GM19455 (cell line): ENCODE measurements at regions not wholly inside any gene's neighbourhood (a gene's known extent, or its start where the extent isn't known, plus 50 kb on each side); places are given as distances from the start of the nearest gene placed in this dataset.

Experiments used
- ATAC-seq: cut with Tn5 transposase; IDR thresholded peaks from one replicate; pipeline ENCODE4 v1.9.1; 2021; ENCODE audit not compliant: unreplicated experiment

DNA sequence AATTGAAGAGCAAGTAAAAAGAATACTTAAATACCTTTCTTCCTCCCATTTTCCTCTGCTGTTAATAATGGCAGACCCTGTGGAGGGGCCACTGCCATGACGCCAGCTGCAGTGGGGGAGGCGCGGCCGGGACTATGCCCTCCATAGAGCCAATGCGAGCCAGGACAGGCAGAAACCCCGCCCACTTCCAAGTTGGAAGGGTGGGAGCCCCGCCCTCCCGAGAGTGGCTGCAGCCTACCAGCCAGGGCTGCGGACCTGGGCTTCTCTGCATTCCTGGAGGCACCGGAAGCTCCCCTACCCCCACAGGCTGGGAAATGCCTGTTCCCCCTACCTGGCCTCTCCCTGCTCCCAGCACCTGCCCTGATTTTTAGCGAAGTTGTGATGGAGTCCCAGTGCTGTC lies 439.4 kb upstream of the CDH19 start:
- ATAC-seq, result no peak

DNA sequence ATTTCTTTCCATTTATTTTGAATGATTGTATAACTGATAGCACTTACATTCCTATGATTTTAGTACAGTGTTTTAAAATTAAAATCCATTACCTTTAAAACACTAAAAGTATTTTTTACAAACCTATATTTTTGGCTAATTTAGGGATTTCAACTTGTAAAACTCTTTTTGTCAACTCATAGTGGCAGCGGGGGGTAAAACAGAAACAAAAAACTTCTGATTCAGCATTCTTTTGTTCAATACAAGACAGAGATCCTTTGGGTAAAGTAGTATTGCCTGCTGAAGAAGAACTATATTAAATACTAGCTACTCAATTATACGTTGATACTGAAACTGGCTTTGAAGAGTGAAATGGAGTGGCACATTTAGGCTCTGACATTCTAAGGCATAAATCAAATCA lies 437.4 kb upstream of the CDH19 start:
- ATAC-seq, result no peak

DNA sequence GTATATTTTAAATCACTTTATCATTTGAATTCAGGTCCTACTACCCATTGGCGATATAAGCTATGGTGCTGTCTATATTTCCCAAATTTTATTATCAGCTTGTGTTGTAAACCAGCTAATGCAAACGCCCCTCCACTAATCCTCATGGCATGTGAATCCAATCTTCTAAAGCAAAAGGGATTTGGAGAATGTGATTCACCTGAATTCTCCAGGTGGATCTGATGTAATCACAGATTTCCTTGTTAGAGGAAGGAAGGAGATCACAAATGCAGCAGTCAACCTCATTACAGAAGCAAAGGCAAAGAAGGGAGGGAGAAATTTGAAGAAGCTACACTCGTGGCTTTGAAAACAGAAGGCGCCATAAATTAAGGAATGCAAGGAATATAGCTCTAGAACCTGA lies 431.1 kb upstream of the CDH19 start:
- ATAC-seq, result no peak

DNA sequence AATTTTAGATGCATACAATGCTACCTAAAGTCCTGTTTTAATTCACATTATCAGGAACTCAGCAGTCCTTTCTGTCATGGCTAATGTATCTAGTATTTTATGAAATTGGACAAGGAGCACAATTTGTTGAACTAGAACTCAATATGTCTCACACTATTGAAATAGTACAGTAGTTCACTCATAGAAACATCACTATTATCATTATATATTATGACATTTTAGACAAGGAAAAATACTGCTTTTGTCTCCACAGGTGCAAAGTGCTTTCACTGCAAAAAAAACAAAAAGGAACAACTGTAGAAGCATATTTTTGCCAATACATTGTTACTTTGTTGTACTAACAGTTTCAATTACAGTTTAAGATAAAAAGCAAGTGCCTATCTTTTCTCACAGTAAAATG lies 419.2 kb upstream of the CDH19 start:
- no peak for ATAC-seq

GRCh38 chr18:67010919-67011318 lies 407.0 kb upstream of the CDH19 start:
- ATAC-seq, result no peak

DNA sequence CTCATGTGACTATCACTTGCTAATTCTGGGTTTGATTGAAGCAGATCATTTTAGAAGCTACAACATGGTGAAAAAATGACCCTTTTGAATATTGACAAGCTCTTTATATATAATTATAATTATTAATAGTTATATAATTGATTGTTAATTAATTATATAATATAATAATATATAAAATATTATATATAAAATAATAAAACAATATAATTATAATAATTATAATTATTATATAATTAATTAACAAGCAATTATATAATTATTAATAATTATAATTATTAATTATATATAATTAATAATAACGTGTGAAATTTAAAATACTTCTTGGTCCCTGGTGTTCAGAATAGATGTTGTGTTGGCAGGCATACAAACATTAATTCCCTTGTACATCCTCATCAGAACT lies 404.1 kb upstream of the CDH19 start:
- ATAC-seq, result no peak

DNA sequence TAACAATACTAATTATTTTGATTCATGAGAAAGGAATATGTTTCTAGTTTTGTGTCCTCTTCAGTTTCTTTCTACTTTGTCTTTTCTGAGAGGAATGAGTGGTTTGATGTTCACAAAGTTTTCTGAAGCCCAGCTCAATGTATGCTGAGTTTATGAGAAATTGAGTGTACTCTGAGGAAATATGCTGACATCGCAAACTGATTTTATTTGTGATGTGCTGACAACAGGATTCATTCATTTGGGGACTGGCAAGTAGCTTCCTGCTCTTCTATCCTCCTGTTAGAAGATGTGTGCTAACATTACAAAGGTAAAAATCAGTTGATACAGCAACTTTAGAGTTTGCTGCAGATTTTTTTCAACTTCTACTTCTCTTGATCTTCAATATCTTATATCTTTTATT lies 403.2 kb upstream of the CDH19 start:
- no peak for ATAC-seq

DNA sequence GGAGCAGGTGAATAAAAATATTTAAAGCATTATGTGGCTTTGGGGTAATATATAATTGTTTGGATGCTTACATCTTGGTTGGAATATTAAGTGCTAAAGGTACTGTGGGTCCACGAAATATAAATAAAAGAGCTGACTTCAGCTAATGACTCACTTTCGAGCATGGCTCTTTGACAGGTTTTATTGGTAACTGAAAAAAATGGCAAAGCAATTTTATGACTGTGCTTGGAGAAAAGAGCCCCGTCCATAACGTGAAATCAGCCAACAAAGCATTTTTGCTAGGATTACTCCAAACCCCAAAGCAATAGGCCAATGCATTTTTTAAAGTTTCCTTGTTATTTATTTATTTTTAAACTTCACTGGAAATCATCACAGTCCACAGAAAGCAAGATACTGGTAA lies 397.2 kb upstream of the CDH19 start:
- ATAC-seq, result no peak

GRCh38 chr18:66999003-66999402 lies 395.1 kb upstream of the CDH19 start:
- ATAC-seq, result no peak

- no peak for ATAC-seq
Observed at GRCh38 chr18:66995270-66995669, 391.4 kb upstream of the CDH19 start.

DNA sequence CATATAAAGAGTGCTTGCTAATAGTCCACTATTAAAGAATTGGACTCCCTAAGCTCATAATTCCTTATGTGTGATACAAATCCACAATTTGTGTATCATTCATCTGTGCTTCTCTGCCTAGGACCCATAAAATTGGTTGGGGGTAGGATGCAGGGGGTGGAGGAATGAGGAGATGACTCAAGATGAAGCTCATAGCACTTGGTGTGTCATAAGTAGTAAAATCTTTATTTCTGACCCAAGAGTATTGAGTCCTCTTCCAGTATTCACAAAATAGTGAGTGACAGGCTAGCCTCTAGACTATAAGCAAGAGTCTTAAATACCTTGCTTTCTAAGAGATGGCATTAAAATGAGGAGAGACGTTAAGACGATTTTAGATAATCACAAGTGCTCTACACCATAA lies 390.9 kb upstream of the CDH19 start:
- ATAC-seq, result no peak

- no peak for ATAC-seq
Observed at GRCh38 chr18:66993492-66993891, 389.6 kb upstream of the CDH19 start.

- no peak for ATAC-seq
Observed at GRCh38 chr18:66990909-66991308, 387.0 kb upstream of the CDH19 start.

DNA sequence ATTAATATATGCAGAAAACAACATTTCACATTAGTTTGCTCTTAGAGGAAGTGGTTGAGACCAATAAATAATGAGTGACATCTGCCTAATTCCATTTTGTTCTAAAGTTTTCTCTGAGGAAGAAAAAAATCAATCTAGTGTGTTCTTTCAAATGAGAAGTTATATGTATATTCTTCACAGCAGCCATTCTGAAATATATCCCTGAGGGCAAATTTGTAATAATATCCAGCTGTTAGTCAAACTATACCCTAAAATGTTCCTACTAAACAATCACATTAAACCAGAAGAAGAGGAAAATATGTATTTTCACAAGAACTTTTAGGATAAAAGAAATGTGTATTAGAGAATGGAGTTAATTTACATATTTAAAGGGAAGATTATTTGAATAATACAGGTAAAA lies 375.1 kb upstream of the CDH19 start:
- no peak for ATAC-seq

DNA sequence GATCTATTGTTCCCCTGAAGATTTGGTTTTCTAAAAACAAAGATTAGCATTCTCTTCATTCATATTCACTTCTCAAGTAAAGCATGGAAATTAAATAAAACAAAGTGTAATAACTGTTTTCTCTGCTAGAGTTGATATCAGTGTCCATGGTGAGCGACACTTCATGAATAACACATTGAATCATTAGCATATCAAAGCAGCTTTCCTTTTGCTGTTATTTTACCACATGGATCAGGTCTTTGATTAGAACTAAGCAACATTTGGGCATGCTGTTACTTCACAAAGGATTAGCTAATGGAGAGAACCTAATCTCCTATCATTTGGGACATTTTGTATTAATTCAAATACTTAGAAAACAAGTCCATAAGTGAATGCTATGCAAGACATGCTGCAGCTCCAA lies 368.8 kb upstream of the CDH19 start:
- no peak for ATAC-seq

DNA sequence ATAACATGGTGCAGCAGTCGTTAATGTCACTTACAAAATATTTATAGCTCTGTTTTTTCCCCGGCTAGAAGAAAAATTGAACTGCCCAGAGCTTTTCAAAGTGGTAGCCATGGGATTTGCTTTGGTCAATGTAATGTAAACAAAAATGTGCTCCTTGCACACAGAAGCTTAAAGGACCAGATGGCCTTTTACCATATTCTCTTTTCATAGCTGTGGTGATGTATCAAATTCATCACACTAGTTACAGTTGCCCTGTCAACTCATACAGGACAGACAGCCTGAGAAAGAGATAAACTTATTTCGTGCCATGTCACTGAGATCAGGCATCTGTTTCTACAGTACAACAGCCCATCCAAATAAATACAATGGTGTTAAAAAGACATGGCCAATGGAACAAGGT lies 368.1 kb upstream of the CDH19 start:
- no peak for ATAC-seq

DNA sequence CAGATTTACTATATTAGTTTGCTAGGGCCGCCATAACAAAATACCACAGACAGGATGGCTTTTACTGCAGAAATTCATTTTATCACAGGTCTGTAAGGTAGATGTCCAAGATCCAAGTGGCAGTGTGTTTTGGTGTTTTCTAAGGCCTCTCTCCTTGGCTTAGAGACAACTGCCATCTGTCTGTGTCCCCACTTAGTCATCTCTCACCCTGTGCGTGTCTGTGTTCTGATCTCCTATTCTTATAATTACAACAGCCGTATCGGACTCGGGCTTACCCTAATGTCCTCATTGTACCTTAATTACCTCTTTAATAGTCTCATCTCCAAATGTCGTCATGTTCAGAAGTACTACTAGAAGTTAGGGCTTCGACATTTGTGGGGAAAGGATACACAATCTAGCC lies 362.3 kb upstream of the CDH19 start:
- ATAC-seq, result no peak

DNA sequence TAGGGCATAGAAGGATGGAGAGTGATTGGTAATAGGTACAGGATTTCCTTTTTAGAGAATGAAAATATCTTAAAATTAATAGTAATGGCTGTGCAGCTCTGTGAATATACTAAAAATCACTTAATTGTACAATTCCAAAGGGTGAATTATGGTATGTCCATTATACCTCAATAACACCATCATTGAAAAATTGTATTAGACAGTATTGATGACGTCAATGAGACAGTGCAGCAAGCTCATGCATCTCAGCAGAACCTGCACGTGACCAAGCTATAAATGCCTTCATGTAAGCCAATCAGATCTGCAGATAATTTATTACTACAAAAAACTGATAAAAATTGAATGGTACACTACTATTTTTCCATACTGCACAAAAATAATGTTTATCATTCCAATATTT lies 354.4 kb upstream of the CDH19 start:
- ATAC-seq, result no peak

GRCh38 chr18:66951750-66952149 lies 347.9 kb upstream of the CDH19 start:
- ATAC-seq, result no peak

DNA sequence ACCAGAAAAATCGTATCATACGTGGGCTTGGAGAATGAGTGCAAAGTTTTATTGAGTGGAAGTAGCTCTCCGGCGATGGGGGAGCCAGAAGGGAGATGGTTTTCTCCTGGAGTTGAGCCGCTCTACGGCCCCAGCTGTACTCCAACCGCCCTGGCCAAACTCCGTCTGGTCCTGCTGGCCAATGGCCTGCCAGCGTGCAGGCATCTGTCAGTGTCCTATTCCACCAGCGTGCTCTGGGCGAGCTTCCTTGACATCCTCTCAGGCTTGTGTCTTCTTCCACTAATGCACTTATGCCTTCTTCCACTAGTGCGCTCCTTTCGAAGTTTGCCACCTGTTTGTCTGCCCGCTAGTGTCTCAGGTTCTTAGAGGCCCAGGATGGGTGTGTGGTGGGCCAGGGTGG lies 345.5 kb upstream of the CDH19 start:
- ATAC-seq, result no peak

DNA sequence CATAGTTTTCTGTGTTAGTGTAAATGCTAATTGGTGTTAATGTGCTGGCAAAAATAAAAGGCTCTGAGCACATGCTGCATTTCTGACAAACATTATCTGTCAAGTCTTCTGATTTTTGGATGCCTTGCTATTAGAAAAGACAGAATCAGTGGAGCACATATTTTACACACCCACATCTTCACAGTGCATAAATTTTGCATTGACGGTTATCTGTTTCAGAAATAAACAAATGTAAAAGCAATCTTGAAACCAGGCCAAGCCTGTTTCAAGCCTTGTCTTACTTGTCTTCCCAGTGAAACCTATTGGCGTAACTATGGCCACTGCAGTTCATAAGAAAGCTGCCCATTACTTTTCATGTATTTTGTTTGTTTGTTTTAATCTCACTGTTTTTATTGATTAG lies 333.7 kb upstream of the CDH19 start:
- no peak for ATAC-seq

DNA sequence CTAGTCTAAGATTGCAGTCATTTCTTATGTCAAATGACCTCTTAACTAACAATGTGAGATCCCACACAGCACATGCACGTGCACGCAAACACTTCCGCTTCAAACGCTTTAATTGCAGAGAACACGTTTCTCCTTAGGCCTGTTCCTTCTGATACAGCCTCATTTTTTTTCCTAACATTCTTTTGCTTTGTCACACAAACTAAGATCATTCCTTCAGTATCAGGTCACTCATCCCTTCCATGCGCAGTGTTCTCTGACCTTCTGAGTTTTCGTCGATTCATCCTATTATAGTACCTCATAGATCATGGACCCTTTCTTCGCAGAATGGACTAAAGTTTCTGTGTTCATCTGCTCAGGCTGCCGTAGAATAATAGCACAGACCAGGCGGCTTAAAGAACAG lies 327.1 kb upstream of the CDH19 start:
- ATAC-seq, result no peak

DNA sequence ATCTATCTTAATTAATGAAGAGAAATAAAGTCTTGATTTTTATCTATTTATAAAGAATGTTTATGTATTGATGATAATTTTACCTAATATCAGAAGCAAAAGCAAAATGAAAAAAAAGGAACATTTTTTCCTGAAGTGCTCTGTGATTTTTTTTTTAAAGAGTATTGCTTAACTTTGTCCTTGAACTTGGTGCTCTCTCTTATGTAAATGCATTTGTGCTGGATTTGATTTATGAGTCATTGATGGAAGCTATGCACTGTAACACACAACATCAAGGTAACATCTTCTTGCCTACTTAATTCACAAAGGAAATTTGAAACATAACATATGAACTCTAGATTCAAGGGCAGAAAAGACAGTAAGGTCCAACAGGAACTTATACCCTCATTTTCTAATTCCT lies 312.9 kb upstream of the CDH19 start:
- no peak for ATAC-seq

GRCh38 chr18:66900837-66901236 lies 296.9 kb upstream of the CDH19 start:
- ATAC-seq, result no peak
